SKM-1 treated with dmso at 0.1 percent for 144 hours (cell line): ENCODE measurements at regions not wholly inside any gene's neighbourhood (a gene's known extent, or its start where the extent isn't known, plus 50 kb on each side); places are given as distances from the start of the nearest gene placed in this dataset.
A peak's percentile ranks its signal among the peaks of the same experiment; 100 is the strongest.

Experiments
- DNase-seq: peaks from one replicate; lab custom pipeline; 2025; ENCODE audit not compliant: unreplicated experiment; lab: John Stamatoyannopoulos, UW

DNA sequence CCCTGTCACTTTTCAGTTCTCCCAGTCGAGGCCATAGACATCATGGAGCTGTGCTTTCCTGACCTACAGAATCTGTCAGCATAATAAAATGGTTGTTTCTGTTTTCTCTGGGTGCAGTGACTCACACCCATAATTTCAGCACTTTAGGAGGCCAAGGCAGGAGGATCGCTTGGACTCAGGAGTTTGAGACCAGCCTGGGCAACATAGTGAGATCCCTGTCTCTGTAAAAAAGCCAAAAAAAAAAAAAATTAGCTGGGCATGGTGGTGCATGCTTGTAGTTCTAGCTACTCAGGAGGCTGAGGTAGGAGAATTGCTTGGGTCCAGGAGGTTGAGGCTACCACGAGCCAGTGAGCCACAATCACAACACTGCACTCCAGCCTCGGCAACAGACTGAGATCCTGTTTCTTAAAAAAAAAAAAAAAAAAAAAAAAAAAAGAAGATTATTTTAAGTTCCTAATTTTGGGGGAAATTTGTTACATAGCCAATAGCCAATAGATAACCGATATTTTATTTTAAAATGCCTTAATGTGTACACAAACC, 196.2 kb downstream of the ADSS2 start:
- DNase-seq, result no peak

DNA sequence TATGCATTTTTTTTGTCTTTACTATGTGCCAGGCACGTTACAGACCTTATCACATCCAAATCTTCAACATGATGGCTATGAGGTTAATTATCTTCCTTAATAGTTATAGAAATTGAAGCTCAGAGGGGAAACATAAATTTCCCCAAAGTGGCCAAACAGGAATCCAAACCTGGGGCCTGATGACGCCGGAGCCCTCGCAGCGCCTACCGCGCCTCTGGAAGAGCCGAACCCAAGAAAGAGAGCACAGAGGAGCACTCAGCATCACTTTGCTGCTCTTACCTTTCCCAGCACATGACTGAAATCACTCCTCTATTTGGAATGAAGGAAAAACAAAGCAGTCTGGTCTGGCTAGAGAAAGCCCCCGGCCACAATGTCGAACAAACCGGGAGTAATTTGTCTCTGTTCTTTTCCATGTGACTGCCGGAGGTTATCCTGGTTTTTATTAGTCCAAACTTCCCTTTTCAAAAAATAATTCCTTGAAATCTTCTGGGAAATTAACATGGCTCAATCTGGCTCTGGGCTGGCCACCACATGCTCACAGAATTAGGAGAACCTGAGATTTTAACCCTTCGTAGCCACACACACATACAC, 195.5 kb downstream of the ADSS2 start:
- DNase-seq, result no peak

DNA sequence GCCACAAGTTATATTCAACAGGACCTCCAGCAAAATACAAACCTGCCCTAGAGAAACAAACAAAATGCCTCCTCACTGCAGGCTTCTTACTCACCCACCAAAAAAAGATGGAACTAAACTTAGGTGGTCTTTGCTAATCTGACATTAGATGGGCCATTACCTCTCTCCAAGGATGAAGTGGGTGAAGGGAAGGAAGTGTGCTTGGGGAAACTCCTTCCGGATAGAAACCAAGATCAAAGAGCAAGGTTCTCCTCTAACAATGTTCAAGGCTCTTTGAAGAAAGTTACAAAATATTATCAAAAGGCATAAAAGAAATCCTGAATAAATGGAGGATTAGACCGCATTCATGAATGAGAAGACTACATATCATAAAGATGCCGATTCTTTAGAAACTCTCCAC, 187.5 kb downstream of the ADSS2 start:
- no peak for DNase-seq

DNA sequence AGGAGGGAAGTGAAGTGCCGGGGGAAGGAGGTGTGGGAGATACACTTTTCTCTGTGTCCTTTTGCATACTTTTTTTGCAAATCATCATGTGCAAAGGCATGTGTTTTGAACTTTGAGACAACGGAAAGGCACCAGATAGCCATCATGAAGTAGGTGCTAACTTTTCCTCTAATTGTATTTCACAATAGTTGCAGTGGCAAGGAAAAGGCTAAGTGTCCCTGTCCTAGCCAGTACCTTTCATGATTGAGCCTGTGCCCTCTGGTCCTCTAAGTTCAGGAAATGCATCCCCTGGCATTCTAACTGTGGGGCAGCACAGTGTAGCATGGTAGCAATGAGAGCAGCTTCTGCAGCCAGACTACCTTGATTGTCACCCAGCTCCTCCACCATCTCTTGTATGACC, 186.2 kb downstream of the ADSS2 start:
- DNase-seq, result no peak

DNA sequence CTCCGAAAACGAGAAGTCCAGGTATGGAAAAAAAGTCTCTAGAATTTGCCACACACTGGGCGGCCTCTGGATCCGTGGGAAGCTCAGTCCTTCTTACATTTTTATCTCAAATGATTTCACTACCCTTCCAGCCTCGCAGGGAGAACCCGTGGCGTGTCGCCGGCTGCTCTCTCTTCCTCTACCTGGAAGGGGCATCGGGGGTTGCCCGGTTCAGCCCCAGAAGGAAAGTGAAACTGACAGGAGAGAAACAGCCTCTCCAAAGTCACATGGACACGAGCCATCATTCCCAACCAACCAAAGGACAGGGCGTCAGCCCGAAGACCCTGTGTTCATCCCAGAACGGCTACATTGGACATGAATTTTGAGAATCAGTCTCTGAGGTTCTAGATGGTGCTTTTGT, 182.5 kb downstream of the ADSS2 start:
- DNase-seq, result no peak

DNA sequence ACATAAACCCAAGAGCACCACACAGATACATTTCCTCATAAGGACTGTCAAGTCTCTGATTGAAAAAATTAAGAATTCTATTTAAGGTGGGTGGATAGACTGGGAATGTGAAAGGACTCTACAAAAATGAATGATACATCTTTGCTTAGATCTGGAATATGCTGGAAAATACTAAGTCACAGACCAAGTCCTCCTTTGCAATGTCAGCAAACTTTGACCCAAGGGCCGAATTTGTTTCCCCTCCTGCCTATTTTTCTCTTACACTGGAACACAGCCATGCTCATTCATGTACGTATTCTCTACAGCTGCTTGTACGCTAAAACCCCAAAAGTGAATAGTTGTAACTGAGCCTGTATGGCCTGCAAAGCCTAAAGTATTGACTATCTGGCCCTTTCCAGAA, 180.7 kb downstream of the ADSS2 start:
- DNase-seq, result no peak

DNA sequence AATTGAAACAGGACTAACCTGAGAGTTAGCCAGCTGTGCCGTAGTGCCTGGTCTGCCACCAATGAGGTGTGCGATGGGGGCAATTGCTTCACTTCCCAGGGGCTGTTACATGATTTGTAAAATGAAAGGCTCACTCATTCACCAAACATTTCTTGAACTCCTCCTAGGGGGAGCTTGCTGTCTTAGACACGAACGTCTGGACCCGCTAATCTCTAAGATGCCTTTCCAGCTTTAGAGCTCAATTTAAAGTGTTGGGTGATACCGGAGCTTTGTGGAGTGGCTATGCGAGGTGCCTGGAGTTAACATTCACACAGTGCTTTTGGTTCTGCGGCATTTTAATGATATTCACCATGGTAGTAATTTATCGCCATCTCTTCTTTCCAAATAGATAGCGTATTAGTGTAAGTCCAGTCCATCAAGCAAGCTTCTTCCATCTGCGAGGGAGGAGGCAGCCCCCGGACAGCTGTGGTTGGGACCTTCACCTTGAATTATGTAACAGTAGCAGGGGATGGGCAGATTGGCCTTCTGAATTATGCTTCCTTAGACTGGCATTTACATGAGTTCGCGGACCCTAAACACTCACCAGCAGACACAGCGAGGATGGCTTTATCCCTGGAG, 179.9 kb downstream of the ADSS2 start:
- no peak for DNase-seq

DNA sequence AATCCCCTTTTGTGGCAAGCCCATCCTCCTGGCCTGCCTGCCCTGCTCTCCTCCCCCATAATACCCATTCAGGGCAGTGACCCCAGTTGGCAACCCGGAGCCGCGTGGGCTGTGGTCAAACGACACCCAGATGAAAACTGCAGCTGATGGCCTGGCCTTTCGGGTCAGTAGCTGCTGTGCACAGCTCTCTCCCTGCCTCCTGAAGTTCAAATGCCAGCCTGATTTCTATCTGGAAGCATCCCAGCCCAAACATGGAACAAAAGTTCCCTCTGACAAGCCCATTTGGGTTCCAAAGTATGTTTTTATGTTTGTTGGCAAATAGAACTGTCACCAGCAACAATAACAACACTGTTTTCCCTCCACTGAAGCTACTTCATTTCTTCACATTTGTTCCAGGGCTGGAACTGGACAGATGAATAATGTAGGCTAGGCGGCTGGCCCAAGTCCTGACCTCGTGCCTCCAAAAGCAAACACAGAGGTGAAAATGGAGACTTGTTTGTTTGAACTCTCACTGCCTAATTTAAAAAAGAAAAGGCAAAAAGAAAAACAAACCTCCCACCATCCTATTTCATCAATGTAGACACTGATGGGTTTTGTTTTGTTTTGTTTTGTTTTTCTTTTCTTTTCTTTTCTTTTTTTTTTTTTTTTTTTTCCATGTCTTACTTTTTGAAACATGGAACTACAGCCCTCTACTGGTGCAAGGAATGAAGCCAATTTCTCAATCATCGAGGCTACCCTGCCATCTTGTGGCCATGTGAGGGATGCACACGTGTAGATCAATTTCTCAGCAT, 179.0 kb downstream of the ADSS2 start:
- DNase-seq, result peak; percentile 90

DNA sequence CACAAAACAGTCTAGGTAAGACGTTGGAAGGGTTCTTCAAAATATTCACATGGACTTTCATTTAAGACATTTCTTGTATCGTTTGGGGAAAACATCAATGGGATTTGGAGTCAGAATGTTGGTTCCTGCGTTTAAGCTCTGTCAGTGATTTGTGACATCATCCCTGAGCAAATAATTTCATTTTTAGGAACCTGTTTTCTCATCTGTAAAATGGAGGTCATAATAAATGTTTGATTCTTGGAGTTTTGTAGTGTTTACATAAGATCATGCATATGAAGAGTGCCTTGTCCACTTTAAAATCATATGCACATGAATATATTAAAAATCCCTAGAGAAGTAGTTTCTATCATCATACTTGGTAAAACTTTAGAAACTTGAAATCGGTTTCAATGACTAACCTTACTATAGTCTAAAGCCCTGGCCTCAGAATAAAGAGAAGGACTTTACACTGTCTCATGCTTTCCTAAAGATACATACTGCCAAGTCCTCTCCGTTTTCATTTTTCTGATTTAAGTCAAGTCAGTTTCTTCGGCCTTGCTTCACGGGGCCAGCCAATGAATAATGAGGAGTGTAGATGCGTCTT, 178.4 kb downstream of the ADSS2 start:
- no peak for DNase-seq

DNA sequence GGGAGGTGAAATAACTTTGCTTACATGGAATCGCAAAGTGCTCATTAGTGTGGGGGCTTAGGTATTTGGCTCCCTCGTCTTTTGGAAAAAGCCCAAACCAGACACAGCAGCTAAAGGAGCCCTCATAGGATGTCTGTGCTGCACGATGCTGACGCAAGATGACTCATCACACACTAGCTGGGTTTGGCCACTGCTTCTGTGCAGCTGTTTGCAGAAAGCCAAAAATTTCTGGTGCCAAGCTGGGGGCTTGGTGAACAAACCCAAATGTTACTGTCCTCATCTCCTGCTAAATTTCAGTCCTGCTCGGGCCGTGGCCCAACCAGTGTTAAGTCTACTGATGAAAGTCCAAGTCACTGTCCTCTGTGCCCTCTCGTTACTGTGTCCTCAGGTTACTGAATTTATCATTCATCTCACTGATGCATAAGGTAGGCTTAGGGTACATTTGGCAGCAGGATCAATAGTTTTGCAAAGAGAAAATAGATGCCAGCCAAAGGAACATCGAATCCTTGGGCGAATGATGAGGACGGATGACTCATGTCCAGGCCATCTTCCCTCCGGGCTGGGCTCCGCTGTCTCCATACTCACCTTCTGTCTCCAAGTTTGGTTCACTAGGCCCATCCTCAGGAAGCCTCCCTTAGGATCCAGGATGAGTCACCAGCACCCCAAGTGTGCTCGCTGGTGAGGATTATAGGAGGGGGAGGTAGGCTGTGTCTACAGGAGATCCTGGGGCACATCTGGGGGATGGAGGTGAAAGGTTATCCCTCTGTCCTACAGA, 177.7 kb downstream of the ADSS2 start:
- DNase-seq, result no peak

DNA sequence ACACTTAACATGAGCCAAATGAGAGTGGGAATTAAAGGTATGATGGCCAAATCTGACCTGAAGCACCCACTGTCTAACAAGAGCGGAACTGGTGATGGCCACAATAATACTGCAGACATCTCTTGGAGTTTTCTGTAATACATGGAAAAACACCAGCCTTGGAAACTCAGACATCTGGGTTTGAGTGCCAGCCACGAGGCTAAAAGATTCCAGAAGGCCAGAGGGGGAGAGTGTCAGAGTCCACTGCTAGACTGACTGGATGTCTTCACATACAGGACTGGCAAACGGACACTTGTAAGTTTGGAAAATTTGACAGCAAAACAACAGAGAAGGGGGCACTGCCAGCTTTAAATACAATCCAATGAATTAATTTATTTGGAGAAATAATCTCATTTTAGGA, 175.1 kb downstream of the ADSS2 start:
- no peak for DNase-seq

DNA sequence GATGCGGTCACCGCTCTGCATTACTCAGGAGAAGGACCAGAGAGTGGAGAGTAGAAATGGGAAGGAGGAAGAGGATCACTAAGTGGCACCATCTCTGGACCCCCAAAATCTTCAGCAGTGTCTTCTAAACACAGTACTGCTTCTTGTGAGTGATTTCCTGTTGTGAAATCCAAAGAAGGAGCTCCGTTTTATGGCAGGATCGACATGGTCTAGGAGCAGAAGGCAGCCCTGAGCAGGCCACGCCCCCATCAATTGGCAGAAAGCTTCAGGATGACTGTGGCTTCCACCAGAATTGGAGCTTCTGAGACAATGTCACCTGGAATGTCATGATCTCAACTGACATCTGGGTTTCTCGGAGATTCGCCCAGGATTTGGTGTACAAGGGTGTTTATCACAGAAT, 171.5 kb downstream of the ADSS2 start:
- DNase-seq, result no peak

DNA sequence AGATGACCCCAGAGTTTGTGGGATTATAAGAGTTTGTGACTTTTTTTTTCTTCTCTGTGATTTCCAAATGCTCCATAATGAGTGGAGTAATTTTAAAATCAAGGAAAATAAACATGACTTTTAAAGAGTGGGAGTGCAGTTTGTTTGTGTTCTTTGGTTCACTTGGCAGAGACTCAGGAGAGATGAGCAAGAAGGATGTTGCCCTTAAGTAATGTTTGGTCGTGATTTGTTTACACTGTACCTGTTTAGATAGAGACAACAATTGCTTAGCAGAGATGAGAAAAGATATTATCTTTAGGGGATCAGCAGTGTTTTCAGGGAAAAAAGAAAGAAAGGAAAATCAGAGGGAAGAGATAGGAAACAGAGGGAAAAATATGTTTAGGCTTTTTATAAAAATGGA, 170.8 kb downstream of the ADSS2 start:
- no peak for DNase-seq

DNA sequence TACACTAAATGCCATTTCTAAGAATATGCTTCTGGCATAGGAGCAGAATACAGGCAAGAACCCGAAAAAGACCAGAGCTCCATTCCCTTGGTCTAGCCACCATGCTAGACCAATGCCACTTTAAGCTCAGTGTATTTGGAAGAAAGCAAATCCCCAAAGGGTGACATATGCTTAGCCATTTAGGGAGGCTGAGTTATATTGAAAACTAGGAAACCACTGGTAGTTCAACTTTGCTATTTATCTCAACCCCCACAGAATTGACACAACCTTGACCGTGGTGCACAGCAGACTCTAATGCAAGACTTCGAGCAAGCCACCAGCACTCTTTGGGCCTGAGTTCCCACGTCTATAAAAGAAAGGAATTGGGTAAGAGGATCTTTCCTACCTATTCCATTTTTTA, 167.9 kb downstream of the ADSS2 start:
- no peak for DNase-seq

DNA sequence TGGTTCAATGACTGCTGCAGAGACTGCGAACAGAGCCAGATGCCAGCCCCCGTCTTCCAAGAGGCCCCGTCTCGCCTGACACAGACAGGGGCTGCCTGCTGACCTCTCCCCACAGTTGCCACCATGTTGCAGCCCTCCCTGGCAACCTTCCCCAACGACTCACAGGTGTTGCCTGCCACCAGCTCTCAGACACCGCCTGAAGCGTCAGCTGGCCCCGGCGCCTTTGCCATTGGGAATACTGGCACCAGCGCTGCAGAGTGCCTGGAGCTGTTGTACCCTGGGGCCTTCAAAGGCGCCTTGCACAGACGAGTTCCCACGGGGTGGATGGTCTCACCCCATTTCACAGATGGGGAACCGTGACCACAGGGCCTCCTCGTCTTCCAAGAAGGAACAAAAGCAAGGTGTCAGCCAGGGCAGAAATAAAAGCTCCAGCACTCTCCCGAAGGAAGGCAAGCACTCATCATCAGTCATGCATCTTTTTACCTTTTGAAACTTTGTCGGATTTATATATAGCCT, 167.0 kb downstream of the ADSS2 start:
- no peak for DNase-seq

DNA sequence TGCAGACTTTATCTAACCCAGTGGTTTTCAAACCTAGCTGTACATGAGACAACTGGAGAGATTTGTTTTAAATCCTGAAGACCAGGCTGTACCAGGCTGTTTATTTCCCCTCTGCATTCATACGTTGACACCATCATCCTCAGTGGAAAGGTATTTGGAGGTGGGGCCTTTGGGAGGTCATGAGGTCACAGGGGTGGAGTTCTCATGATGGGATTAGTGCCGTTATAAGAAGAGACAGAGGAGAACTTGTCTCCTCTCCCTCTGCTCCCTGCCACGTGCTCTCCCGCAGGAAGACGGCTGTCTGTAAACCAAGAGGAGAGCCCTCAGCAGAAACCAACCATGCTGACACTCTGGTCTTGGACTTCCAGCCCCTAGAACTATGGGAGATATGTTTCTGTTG, 165.4 kb downstream of the ADSS2 start:
- no peak for DNase-seq

DNA sequence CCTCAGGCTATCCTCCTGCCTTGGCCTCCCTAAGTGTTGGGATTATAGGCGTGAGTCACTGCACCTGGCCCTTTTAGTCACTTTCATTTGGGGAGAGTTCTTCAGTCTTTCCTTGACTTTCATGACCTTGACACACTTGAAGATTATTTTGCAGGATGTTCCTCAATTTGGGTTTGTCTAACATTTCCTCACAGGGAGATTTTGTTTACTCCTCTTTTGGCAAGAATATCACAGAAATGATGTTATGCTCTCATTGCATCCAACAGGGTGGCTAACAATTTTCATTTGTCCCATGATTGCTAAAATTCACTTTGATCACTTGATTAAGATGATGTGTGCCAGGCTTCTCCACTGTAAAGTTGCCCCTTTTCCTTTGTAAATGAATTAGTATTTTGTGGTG, 164.0 kb downstream of the ADSS2 start:
- no peak for DNase-seq

DNA sequence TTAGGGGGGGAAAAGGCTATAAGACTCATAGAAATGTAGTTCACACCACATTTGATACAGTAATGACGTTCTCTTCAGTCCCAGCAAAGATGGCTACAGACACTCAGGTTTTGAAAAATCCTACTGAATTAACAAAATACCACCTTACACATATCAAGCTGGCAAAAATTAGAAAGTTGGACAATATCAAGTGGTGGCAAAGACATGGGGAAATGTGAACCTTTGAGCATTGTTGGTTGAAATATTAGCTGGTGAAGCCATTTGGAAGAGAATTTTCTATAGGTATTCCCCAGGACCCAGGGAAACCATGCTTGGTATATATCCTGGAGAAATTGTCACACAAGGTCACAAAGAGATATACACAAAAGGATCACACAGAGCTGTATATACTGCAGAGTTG, 163.0 kb downstream of the ADSS2 start:
- no peak for DNase-seq

DNA sequence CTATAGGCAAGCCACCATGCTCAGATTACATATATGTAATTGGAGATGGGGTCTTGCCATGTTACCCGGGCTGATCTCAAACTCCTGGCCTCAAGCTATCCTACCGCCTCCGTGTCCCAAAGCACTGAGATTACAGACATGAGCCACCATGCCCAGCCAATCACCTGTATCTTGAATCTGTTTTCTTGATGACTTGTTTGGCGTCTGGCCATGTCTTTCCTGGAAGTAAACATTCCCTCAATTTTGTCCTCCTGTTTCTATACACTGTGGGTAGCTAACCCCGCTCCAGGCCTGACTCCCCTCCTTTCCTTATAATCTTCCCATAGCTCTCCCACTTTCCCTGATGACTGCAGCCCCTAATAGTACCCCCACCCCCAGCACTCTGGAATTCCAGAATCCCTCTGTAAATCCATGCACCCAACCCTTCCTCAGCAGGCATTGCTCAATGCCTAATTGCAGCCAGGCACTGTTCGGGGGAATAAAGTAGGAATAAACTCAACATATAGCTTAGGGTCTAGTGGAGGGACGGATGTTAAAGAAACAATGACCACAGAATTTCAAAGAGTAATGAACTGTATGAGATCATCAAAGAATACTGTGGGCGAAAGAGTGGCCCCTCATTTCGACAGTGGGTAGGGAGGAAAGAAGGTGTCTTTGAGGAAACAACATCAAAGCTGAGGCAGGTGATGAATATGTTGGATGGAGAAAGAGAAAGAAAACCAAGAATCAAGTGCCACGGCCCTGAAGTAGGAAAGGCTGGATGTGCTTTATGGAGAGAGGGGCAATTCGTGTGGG, 161.5 kb downstream of the ADSS2 start:
- DNase-seq, result no peak
